ENCODE measurements at regions not wholly inside any gene's neighbourhood (a gene's known extent, or its start where the extent isn't known, plus 50 kb on each side); places are given as distances from the start of the nearest gene placed in this dataset.

DNA sequence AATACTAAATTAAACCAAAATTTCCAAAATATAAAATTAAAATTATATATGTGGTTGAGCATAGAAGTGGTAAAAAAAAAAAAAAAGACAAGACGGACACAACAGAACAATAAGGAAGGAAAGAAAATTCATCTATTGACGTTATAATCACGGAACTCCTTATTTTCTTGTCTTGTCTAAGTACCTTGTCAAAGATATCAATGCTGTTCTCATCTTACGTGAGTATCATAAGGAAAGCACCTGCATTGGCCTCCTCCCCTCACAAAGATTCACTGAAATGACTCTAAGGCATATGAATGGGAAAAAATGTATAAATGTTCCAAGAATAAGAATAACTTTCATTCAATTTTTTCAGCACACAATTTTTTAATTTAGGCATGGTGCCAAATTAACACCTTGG lies 135.4 kb downstream of the PPP1R3A start:
- BruUV-seq (replicated peaks), result no TSS peak
- SMC1A ChIA-PET (ENCODE audit: uncharacterized antibody, unreplicated experiment), result no interaction called here
- H2AFZ ChIP-seq (ENCODE audit: control insufficient read depth, low read depth, low read length), result no peak overlapping the region
- intact Hi-C loops (cut with micrococcal nuclease; ENCODE audit: unreplicated experiment), result no loop called here
- no peak overlapping the region for H3K9ac ChIP-seq (ENCODE audit: control insufficient read depth, insufficient read depth, low read length)
- H3K79me2 ChIP-seq (ENCODE audit: control insufficient read depth, insufficient read depth, low read length), result no peaks in the 10 kb centered on the region
- H3K4me3 ChIP-seq, result no peak overlapping the region
- RAD21 ChIA-PET (ENCODE audit: unreplicated experiment), result no interaction called here
- CTCF ChIA-PET, result interaction anchor here (1.2 kb wide), 1 partner anchor 9 kb away, joined by 4 read pairs; no protein-coding TSS in a partner anchor
- 10% methylated on average over 3 of the region's 4 CpGs for WGBS (ENCODE audit: insufficient coverage, insufficient replicate concordance, low lambda C conversion rate, missing lambda C conversion rate)
- POLR2A ChIA-PET, result no interaction called here
- ATAC-seq (no peak), DNase-seq (ENCODE audit: low read depth, low spot score) (no peak), FAIRE-seq (no peak)
- no peak overlapping the region for H3K27ac ChIP-seq (ENCODE audit: control insufficient read depth, insufficient read depth)
- no peaks in the 10 kb centered on the region for H3K27me3 ChIP-seq (replicated peaks in 1 of 2; ENCODE audit: control insufficient read depth in 2 of 2, insufficient read depth in 2 of 2, low read length in 1 of 2)
- in situ Hi-C loops (cut with MboI), result no loop called here
- H3K36me3 ChIP-seq (ENCODE audit: control insufficient read depth in 2 of 2, insufficient read depth in 2 of 2, low read length in 1 of 2), result no peaks in the 10 kb centered on the region
- no peaks in the 10 kb centered on the region for H3K9me3 ChIP-seq (replicated peaks; ENCODE audit: control insufficient read depth, insufficient read depth, low read length)
- H3K4me1 ChIP-seq (ENCODE audit: control insufficient read depth, insufficient read depth, low read length), result no peaks in the 10 kb centered on the region
- H3K4me2 ChIP-seq (ENCODE audit: control insufficient read depth, insufficient read depth), result no peak overlapping the region
- H4K20me1 ChIP-seq (ENCODE audit: control insufficient read depth, insufficient read depth), result no peaks in the 10 kb centered on the region
- TF ChIP-seq MYC (IDR thresholded peaks at IDR 0.05; ENCODE audit: insufficient read depth, insufficient read length, insufficient replicate concordance, low read length, severe bottlenecking) (no peak), SMARCA5 (IDR thresholded peaks at IDR 0.05) (no peak), IKZF2 (IDR thresholded peaks at IDR 0.05) (no peak), LARP7 (IDR thresholded peaks at IDR 0.05) (no peak), CBFB (IDR thresholded peaks at IDR 0.05; ENCODE audit: low read depth) (no peak), FOXM1 (IDR thresholded peaks at IDR 0.05; ENCODE audit: low read depth, low read length) (no peak)
- TF ChIP-seq, protein P1, sequence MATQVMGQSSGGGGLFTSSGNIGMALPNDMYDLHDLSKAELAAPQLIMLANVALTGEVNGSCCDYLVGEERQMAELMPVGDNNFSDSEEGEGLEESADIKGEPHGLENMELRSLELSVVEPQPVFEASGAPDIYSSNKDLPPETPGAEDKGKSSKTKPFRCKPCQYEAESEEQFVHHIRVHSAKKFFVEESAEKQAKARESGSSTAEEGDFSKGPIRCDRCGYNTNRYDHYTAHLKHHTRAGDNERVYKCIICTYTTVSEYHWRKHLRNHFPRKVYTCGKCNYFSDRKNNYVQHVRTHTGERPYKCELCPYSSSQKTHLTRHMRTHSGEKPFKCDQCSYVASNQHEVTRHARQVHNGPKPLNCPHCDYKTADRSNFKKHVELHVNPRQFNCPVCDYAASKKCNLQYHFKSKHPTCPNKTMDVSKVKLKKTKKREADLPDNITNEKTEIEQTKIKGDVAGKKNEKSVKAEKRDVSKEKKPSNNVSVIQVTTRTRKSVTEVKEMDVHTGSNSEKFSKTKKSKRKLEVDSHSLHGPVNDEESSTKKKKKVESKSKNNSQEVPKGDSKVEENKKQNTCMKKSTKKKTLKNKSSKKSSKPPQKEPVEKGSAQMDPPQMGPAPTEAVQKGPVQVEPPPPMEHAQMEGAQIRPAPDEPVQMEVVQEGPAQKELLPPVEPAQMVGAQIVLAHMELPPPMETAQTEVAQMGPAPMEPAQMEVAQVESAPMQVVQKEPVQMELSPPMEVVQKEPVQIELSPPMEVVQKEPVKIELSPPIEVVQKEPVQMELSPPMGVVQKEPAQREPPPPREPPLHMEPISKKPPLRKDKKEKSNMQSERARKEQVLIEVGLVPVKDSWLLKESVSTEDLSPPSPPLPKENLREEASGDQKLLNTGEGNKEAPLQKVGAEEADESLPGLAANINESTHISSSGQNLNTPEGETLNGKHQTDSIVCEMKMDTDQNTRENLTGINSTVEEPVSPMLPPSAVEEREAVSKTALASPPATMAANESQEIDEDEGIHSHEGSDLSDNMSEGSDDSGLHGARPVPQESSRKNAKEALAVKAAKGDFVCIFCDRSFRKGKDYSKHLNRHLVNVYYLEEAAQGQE (IDR thresholded peaks at IDR 0.05; ENCODE audit: low read depth, low read length), result no peak
